HG03064 (cell line): ENCODE measurements at regions not wholly inside any gene's neighbourhood (a gene's known extent, or its start where the extent isn't known, plus 50 kb on each side); places are given as distances from the start of the nearest gene placed in this dataset.
"Not testable (repeated sequence)": the region's sequence is repeated elsewhere in the genome, so short reads cannot be mapped to it uniquely, and the experiment has no call there.

Experiments
- ATAC-seq: cut with Tn5 transposase; IDR thresholded peaks from one replicate; pipeline ENCODE4 v1.9.1; 2021; ENCODE audit warnings: low read depth; ENCODE audit not compliant: unreplicated experiment

DNA sequence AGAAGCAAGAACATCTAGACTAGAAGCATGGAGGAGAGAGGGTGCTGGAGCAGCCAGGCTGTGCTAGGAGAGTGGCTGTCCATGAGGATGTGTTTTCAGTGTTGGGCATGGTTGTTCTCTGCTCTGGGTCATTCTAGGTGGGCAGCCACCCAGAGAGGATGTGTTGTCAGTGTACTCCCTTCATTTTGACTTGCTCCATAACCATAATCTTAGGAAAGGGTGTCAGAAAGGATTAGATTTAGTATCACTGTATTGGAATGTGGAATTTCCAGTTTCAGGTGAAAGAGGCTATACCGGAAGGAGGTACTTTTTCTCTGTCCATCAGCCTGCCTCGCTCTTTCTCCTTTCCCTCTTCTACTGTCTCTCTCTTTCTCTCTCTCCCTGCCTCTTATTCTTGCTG, 474.5 kb upstream of the PODXL start:
- ATAC-seq = no peak

DNA sequence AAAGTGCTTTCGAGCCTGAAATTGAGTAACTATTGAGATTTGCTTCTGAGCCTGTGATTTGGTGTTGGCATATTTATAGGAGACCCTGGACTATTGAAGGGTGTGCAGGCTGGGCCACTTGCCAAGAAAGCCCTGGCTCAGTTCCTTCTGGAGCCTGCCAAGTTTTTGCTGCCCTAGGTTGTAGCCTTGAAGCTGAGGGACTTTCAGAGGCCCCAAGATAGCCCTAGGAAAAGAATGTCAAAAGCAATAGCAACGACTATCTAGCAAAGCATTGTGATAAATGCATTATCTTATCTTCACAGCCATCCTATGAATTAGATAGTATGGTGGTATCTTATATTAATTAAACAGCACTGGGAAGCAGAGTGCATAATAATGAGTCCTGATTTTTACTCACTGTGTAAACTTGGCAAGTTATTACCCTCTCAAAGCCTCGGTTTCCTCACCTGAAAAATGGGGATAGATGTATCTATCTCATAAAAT, 473.7 kb upstream of the PODXL start:
- no peak for ATAC-seq

DNA sequence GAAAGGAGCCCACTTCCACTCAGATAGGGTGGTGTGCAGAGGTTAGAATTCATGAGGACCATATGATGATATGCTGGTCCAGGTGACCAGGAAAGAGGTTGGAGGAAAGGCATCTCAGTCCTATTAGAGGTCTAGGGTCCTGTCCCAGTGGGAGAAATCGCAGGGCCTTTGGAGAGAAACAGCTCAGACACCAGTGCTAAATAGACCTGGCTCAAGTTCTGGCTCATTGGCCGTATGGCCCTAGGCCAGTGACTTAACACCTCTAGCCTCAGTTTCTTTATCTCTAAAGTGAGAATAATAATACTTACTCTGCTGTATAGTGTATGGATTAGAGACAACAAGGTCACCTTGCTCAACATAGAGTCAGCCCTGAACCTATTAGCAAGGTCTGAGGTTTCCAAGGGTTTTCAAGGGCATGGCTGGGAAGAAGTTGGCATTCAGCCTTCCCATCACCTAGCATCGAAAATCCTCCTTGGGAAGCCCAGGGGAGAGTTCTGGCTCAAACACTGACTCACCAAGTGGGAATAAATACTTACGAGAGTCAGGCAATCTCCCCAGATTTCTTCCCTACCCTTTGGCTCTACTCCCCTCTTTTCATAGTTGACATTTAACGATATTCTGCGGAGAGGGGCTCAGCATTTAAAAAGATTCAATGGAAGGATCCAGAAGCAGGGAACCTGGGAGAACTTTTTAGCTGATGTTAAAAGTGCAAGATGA, 473.1 kb upstream of the PODXL start:
- ATAC-seq = no peak

DNA sequence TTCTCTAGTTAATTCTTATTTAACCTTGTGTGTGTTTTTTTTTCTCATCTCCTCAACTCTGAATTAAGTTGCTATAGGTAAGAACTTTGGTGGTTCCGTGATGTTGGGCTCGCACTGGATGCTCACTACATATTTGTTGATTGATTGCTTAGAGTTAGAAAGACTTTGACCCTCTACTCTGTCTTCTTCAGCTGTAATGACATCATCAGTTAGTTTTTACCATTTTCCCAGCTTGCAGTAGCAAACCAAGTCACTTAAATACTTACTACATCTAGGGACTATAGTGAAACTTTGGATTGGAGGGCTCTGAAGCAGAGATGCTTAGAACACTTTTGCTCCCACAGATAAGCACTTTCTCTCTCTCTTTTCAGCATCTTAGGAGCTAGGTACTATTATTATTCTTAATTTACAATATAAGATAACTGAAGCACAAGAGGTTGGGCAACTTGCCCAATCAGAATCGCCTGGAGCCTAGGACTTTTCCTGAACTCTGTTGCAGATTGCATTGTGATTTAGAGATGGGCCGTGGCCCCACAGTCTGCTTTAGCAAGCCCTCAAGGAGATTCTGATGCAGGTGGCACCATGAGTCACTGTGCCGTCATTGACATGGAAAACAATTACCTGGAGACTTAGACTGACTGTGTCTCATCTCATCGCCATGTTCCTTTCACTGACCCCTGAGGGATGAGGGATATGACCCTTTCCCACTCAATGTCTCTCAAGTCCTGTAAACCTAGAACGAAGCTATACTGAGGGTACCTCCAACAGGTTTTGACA, 471.9 kb upstream of the PODXL start:
- ATAC-seq = no peak

DNA sequence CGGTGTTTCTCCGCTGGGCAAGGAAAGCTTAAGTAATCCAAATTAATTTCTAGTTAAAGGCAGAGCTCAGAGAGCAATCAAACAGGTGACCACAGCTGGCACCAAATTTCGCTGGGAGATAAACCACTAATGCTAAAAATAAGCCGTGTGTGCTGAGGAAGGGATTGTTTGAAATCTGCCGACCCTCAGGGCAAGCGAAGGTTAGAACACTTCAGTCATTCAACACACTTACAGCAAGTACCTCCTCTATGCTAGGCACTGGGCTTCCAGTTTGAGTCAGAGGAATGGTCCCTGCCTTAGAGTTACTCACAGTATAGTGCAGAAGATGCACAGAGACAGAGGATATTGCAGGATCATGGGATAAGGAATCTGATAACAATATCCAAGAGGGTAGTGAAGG, 467.9 kb upstream of the PODXL start:
- ATAC-seq = no peak

DNA sequence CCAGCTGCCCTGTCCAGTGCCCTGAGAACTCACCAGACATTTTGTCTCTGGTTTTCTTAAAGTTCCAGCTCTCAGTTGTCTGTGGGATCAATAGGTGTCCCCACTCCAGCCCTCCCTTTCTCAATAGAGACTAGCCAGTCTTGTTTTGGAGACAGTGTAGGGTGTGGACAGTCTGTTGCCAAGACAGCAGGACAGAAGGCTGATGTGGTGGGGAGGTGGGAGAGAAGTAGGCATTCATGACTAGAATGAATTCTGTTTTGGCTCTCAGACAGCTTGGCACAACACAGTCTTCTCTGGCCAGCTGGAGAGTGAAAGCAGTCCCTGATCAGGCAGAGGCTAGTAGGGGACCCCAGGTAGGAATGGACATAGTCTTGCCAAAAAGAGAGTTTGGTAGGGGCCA, 467.0 kb upstream of the PODXL start:
- ATAC-seq = no peak

DNA sequence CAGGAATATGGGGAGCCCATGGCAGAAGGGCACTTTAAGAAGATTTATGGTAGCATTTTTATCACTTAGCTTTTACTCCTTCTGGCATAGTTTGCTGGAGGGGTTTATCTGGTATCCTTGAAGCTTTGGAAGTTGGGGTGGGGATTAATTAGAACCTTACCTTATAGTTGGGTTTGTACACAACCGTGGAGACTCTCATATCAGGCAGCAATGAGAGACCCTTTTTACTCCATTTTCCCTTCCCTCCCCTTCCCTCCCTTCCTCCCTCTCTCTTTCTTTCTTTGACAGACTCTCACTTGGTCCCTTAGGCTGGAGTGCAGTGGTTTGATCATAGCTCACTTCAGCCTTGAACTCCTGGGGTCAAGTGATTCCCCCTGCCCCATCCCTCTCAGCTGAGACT, 465.8 kb upstream of the PODXL start:
- ATAC-seq = no peak

DNA sequence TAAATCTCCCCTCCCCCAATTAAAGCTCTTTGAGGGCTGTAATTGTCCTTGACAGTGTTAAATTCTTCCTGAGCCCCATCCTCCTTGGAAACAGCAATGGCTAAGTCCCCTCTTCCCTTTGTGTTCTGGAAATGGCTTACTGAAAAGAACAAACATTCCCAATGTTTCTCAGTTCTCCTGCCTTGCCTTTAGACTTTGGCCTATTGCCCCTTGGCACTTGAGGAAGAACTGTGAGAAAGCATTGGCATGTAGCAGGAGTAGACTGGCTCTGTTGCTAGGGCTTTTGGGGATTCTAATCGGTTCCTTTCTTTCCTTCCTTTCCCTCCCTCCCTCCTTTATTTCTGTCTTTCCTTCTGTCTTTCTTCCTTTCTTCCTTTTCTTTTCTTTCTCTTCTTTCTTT, 463.3 kb upstream of the PODXL start:
- no peak for ATAC-seq

DNA sequence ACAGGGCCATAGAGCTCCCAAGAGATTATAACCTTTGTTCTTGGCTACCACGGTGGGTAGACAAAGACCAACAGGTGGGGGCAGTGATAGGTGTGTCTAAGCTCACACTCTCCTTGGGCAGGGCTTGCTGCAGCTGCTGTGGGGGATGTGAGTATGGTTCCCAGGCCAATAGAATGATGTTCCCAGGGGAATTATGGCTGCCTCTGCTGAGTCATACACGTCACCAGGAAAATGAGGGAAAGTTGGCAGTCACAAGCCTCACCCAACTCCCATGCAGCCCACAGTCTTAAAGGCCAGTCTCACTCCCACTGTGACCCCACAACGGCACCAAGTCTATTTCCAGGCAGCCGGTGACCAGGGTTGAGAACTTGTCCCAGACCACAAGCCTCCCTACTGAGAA, 453.4 kb upstream of the PODXL start:
- ATAC-seq = no peak

DNA sequence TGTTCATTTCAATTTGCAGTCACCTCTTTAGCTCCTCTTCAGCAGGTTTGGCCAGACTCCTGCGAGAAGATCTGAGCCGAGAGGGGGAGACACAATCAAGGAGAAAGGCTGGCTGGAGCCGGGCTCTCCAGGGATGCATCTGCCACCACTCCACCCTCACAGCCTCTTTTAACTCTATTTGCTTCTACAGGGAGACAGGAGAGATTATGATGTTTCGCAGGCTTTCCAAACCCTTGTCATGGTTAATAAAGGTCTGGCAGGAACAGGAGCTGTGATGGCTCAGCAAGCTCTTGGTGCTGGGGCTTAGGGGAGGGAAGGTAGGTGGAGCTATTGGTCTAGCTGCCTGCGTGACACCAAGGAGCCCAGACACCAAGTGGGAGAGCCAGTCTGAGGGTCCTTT, 448.1 kb upstream of the PODXL start:
- ATAC-seq = no peak

DNA sequence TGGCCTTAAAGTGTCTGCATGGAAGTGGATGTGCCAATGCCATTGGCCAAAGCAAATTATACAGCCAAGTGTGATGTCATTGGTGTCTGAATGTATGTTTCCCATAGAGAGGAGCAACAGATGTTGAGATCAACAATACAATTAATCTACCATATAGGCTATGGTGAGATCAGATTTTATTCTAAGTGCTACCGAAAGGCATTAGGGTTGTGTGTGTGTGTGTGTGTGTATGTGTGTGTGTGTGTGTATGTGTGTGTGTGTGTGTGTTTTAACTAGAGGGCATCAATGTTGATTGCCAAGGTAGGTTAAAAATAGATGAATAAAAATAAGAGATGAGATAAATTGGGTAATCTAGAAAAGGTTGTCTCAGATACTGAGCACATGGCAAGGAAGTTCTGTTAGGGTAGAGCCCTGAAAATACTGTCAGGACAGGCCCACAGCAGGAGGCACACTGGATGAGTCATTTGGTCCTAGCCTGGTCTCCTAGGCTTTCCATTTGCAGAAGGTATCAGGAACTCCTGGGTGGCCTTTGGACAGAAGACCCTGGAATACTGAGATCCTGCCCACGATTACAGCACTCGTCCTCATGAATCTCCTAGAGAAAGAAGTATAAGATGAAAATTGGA, 446.0 kb upstream of the PODXL start:
- no peak for ATAC-seq

DNA sequence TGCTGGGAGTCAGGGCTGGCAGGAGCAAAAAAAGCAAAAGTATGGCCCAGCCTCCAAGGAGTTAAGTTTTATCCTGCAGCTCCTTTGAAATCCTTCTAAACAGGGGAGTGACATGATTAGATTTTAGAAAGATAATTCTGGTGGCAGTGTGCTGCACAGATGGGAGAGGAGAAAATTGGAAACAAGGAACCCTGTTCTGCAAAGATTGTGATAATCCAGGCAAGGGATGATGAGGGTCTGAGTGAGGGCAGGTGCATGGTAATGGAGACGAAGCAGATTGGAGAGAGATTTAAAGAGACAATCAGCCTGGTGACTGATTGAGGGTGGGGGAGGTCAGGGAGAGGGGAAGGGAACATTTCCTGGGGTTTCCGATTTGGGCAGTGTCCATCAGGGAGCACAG, 444.7 kb upstream of the PODXL start:
- ATAC-seq = no peak

DNA sequence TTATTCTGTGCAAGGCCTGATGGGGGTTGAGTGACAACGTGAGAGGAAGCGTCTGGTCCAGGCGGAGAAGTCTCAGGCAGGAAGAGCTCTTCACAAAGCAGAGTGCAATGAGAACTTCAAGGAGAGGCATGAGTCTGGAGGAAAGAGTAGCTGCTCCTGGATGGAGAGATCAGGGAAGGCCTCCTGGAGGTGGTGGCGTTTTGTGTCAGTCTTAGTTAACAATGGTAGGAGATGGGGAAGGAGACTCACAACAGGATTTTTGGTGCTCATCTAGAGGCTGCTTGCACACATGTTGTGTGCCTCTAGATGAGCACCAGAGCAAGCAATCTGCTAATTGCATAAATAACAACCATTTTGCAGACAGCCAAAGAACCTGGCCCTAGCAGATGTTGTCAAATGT, 442.8 kb upstream of the PODXL start:
- no peak for ATAC-seq

DNA sequence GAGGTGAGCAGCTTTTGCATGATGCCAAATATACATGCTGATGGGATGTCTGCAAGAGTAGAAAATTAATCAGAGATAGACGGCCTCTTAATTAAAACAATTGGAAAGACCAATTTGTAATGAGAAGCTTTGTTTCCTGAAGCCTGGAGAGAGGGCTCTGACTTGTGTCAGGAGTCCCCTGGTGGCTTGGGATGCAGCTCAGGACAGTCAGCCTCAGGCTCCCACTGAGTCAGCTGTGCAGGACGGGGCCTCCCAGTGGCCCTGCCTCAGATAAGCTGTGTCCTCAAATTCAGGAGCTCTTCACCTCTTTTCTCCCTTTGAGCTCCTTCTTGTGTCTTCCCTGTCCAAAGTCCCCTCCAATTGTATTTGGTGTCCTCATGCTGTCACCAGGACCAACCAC, 438.9 kb upstream of the PODXL start:
- no peak for ATAC-seq

DNA sequence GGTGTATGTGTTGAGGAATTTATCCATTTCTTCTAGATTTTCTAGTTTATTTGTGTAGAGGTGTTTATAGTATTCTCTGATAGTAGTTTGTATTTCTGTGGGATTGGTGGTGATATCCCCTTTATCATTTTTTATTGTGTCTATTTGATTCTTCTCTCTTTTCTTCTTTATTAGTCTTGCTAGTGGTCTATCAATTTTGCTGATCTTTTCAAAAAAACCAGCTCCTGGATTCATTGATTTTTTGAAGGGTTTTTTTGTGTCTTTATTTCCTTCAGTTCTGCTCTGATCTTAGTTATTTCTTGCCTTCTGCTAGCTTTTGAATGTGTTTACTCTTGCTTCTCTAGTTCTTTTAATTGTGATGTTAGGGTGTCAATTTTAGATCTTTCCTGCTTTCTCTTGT, 424.6 kb upstream of the PODXL start:
- ATAC-seq = not testable (repeated sequence)

DNA sequence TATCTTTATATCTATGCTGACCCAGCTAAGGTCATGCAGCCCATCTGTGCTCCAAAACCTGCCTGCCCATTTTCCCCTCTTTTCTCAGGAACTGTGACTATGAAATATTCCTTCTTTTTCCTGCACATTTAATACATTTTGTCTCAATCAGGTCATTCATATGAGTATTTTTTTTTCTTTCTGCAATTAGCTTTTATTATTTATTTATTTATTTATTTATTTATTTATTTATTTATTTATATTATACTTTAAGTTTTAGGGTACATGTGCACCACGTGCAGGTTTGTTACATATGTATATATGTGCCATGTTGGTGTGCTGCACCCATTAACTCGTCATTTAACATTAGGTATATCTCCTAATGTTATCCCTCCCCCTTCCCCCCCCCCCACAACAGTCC, 421.7 kb upstream of the PODXL start:
- not testable (repeated sequence) for ATAC-seq

DNA sequence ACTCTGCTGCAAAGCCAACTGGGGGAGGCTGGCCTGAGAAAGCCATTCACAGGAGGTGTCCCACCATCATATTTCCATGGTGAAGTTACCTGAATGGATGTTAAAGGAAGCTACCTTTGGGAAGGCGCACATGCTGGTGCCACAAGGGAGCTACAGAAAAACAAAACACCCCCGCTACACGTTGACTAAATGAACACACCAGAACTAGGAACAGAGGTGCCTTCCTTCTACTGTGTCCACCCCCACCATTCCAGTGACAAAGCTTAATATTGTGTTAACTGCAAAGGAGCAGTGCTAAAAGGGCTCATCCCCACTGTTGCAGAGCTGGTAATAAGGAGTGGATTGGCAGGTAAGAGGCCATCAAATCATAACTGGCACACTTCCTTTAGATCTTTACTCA, 420.0 kb upstream of the PODXL start:
- ATAC-seq = no peak

DNA sequence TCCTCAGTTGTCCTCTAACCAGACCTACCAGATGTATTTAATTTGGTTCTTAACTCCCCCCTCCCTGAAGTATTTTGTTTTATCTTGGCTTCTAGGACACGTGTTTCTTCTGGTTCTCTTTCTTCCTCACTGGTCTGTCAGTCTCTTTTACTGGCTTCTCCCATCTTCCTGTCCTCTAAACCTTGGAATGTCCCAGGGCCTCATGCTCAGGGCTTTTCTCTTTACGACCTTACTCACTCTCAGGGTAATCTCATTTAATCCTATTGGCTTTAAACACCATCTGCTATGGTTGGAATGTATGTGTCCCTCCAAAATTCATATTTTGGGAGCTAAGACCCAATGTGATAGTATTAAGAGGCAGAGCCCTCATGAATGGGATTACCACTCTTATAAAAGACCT, 418.2 kb upstream of the PODXL start:
- ATAC-seq = no peak

DNA sequence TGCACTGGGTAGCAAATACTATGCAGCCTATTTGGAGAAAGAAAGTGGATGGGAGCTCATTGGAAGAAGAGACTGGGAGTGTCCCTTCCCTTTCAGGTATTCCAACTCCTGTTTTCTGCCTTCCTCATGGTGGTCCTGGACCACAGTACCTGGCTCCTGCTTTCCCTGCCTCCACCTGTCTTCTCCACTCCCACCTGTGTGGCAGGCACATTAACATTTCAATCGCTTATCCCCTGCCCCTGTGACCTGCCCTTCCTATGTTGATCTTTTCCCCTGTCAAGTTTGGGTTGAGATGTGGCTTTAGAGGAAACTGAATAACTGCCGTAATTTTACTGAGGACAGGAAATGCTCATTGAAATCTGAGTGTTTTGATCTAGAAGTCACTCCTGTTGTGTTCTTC, 415.8 kb upstream of the PODXL start:
- no peak for ATAC-seq

DNA sequence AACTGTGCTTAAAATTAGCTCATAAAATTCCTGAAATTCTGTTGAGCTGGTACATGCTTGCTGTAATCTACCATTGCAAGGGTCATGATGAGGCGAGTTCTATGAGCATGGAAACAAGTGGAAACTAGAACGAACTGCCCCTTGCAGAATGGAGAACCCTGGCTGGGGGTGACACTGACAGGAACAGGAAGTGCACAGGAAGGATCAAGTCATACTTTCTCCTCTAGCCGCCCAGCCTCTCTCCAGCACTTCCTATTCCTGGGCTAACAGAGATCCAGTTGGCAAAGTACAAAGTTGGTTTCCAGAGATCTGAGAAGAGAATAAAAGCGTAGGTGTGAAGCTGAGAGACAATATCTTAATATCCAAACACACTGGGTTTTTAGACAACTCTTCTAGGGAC, 414.2 kb upstream of the PODXL start:
- no peak for ATAC-seq

DNA sequence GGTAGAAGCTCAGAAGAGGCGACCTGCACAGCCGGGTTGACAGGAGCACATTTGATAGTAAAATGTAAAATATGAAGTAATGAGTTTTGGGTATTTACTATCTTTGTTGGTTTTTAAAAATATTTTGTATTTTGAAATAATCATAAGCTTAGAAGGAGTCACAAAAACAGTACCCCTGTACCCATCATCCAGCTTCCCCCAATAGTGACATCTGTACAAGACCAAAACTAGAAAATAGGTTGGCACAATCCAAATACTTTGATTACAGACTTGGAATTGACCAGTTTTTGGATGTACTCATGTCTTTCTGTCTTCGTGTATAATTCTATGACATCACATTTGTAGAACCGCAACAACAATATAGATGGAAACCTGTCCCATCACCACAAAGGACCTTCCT, 413.1 kb upstream of the PODXL start:
- no peak for ATAC-seq

DNA sequence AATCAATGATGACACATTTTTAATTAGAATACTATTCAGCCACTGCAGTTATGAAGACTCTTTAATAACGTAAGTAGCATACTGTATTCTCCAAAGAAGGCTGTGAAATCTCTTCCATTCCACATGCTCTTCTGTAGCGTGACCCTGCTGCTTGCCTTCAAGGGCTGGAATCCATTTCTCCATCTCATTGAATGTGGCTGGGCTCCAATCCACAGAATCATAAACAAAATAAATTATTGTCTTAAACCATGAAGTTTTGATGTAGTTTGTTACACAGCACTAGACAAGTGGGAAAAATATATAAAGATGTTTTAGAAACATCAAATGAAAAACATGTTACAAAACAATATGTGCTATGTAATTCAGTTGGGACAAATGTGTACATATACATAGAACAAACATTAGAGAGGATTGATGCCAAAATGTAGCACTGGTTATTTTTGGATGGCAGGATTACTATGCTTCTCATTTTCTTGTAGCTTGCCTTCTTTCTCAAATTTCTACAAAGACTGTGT, 410.8 kb upstream of the PODXL start:
- ATAC-seq = no peak
